ENCODE measurements at regions not wholly inside any gene's neighbourhood (a gene's known extent, or its start where the extent isn't known, plus 50 kb on each side); places are given as distances from the start of the nearest gene placed in this dataset.

DNA sequence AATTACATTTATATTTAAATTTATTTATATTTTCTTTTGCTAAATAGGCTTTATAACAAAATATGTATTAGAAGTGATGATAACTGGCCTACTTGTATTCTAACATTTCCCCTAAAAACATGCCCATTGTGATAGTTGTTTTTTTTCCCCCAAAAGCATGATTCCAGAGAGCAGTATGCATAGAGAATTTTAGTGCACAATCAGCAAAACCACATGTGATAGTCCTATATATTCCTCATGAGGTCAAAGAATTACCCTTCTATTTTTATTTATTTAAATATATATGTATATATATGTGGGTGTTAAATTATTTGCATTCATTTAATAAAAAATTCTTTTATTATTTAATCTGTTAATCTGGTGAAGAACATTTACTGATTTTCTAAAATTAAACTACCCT lies 78.2 kb upstream of the TLL1 start:
- no peaks in the 10 kb centered on the region for H3K36me3 ChIP-seq (ENCODE audit: insufficient read depth, low read length, poor library complexity, severe bottlenecking)
- TF ChIP-seq, protein P1, sequence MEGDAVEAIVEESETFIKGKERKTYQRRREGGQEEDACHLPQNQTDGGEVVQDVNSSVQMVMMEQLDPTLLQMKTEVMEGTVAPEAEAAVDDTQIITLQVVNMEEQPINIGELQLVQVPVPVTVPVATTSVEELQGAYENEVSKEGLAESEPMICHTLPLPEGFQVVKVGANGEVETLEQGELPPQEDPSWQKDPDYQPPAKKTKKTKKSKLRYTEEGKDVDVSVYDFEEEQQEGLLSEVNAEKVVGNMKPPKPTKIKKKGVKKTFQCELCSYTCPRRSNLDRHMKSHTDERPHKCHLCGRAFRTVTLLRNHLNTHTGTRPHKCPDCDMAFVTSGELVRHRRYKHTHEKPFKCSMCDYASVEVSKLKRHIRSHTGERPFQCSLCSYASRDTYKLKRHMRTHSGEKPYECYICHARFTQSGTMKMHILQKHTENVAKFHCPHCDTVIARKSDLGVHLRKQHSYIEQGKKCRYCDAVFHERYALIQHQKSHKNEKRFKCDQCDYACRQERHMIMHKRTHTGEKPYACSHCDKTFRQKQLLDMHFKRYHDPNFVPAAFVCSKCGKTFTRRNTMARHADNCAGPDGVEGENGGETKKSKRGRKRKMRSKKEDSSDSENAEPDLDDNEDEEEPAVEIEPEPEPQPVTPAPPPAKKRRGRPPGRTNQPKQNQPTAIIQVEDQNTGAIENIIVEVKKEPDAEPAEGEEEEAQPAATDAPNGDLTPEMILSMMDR (conservative IDR thresholded peaks at IDR 0.05; ENCODE audit: low read depth, low read length) = no peak
- no peak for TF ChIP-seq EZH2 (IDR thresholded peaks at IDR 0.05; ENCODE audit: borderline replicate concordance, low read depth, low read length, poor library complexity, severe bottlenecking)
- CTCF ChIA-PET = no interaction called here
- H3K27ac ChIP-seq (ENCODE audit: low read depth, low read length, poor library complexity, severe bottlenecking) = no peak overlapping the region
- no peaks in the 10 kb centered on the region for H3K27me3 ChIP-seq (replicated peaks; ENCODE audit: insufficient read depth, low read depth, low read length, poor library complexity)
- POLR2A ChIA-PET (ENCODE audit: low non-redundant PET) = no interaction called here
- H3K9me3 ChIP-seq (ENCODE audit: low read depth, low read length, poor library complexity, severe bottlenecking) = no peaks in the 10 kb centered on the region
- H3K4me3 ChIP-seq (ENCODE audit: low read depth, low read length, poor library complexity, severe bottlenecking) = no peak overlapping the region
- intact Hi-C loops (cut with micrococcal nuclease; ENCODE audit: unreplicated experiment) = no loop called here
- DNase-seq (ENCODE audit: low spot score) = no peak
- BruUV-seq (replicated peaks) = no TSS peak
- H3K4me1 ChIP-seq (ENCODE audit: insufficient read depth, low read length, poor library complexity, severe bottlenecking) = no peaks in the 10 kb centered on the region

DNA sequence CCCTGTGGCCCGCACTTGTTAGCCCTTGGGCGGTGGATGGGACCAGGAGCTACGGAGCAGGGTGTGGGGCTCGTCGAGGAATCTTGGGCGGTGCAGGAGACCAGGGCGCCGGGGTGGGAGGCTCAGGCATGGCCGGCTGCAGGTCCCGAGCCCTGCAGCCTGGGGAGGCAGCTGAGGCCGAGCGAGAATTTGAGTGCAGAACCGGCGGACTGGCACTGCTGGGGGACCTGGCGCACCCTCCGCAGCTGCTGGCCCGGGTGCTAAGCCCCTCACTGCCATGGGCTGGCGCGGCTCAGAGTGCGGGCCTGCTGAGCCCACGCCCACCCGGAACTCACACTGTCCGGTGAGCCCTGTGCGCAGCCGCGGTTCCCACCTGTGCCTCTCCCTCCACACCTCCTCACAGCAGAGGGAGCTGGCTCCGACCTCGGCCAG lies 73.6 kb upstream of the TLL1 start:
- TF ChIP-seq, protein P1 (conservative IDR thresholded peaks at IDR 0.05; ENCODE audit: low read depth, low read length) = no peak
- no peak for TF ChIP-seq EZH2 (IDR thresholded peaks at IDR 0.05; ENCODE audit: borderline replicate concordance, low read depth, low read length, poor library complexity, severe bottlenecking)
- H3K4me3 ChIP-seq (ENCODE audit: low read depth, low read length, poor library complexity, severe bottlenecking) = no peak overlapping the region
- intact Hi-C loops (cut with micrococcal nuclease; ENCODE audit: unreplicated experiment) = no loop called here
- H3K4me1 ChIP-seq (ENCODE audit: insufficient read depth, low read length, poor library complexity, severe bottlenecking) = no peaks in the 10 kb centered on the region
- no peak for DNase-seq (ENCODE audit: low spot score)
- no peaks in the 10 kb centered on the region for H3K36me3 ChIP-seq (ENCODE audit: insufficient read depth, low read length, poor library complexity, severe bottlenecking)
- POLR2A ChIA-PET (ENCODE audit: low non-redundant PET) = no interaction called here
- H3K27me3 ChIP-seq (replicated peaks; ENCODE audit: insufficient read depth, low read depth, low read length, poor library complexity) = no peaks in the 10 kb centered on the region
- CTCF ChIA-PET = no interaction called here
- no TSS peak for BruUV-seq (replicated peaks)
- H3K27ac ChIP-seq (ENCODE audit: low read depth, low read length, poor library complexity, severe bottlenecking) = no peak overlapping the region
- no peaks in the 10 kb centered on the region for H3K9me3 ChIP-seq (ENCODE audit: low read depth, low read length, poor library complexity, severe bottlenecking)

DNA sequence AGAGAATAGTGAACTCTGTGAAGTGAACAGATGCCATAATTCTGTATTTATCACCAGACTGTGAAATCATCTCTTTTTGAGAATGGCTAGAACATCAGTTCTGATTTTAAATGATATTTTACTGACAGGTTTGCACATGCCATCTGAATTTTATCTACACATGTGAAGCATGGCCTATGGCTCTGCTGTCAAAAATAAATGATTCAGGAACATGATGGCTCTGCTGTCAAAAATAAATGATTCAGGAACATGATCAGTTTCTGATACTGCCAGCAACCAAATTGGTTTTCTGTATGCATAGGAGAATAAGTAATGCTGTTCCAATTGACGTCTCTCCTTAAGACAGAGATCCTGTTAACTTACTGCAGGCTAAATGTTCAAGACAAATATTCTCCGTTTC lies 70.6 kb upstream of the TLL1 start:
- no peak overlapping the region for H3K4me3 ChIP-seq (ENCODE audit: low read depth, low read length, poor library complexity, severe bottlenecking)
- H3K27me3 ChIP-seq (replicated peaks; ENCODE audit: insufficient read depth, low read depth, low read length, poor library complexity) = no peaks in the 10 kb centered on the region
- no peaks in the 10 kb centered on the region for H3K36me3 ChIP-seq (ENCODE audit: insufficient read depth, low read length, poor library complexity, severe bottlenecking)
- no peaks in the 10 kb centered on the region for H3K9me3 ChIP-seq (ENCODE audit: low read depth, low read length, poor library complexity, severe bottlenecking)
- intact Hi-C loops (cut with micrococcal nuclease; ENCODE audit: unreplicated experiment) = no loop called here
- no peaks in the 10 kb centered on the region for H3K4me1 ChIP-seq (ENCODE audit: insufficient read depth, low read length, poor library complexity, severe bottlenecking)
- no TSS peak for BruUV-seq (replicated peaks)
- ChIA-PET POLR2A (ENCODE audit: low non-redundant PET) (no interaction called here), CTCF (no interaction called here)
- no peak overlapping the region for H3K27ac ChIP-seq (ENCODE audit: low read depth, low read length, poor library complexity, severe bottlenecking)
- no peak for DNase-seq (ENCODE audit: low spot score)
- TF ChIP-seq, protein P1 (conservative IDR thresholded peaks at IDR 0.05; ENCODE audit: low read depth, low read length) = no peak
- no peak for TF ChIP-seq EZH2 (IDR thresholded peaks at IDR 0.05; ENCODE audit: borderline replicate concordance, low read depth, low read length, poor library complexity, severe bottlenecking)

All from A673 (cell line).